ENCODE measurements at regions not wholly inside any gene's neighbourhood (a gene's known extent, or its start where the extent isn't known, plus 50 kb on each side); places are given as distances from the start of the nearest gene placed in this dataset.
"Not testable (repeated sequence)": the region's sequence is repeated elsewhere in the genome, so short reads cannot be mapped to it uniquely, and the experiment has no call there.

- Mint-ChIP-seq H3K27ac (no peak overlapping the region), H3K9me3 (ENCODE audit: low read depth) (peaks cover 4% of the 10 kb centered on the region), H3K36me3 (ENCODE audit: low read depth) (no peaks in the 10 kb centered on the region), H3K4me3 (no peak overlapping the region), H3K4me1 (no peaks in the 10 kb centered on the region), H3K27me3 (no peaks in the 10 kb centered on the region)
- CTCF ChIA-PET = no interaction called here
- POLR2A ChIA-PET = no interaction called here
- intact Hi-C loops (cut with DNase I, micrococcal nuclease) = no loop called here
- DNase-seq (no peak), ATAC-seq (no peak)
These were observed 286.9 kb upstream of the PTCHD4 start for GRCh38 chr6:48397887-48398286.

- no peaks in the 10 kb centered on the region for H3K4me1 Mint-ChIP-seq
These were observed 278.4 kb upstream of the PTCHD4 start for GRCh38 chr6:48389146-48390043.

DNA sequence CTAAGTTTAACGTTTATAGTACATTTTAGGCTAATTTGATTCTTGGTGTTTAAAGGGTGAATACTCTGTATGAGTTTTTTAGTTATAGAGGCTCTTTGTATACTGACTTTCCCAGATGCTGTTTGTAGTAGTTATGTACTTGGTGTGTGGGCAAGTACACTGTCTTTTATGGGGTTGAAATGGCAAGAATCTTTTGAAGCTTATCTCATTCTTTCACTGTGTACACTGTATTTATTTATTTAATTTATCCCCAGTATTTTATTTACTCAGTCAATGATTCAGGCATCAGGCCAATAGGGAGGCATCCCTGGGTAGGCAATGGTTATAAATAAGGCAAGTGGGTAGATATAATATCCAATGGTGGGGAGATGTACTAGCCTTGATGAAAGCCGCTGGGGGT is 277.0 kb upstream of the PTCHD4 start:
- no peak for DNase-seq
- Mint-ChIP-seq H3K4me3 (no peak overlapping the region), H3K27ac (no peak overlapping the region), H3K9me3 (ENCODE audit: low read depth) (no peaks in the 10 kb centered on the region), H3K36me3 (ENCODE audit: low read depth) (no peaks in the 10 kb centered on the region), H3K27me3 (no peaks in the 10 kb centered on the region), H3K4me1 (no peaks in the 10 kb centered on the region)
- POLR2A ChIA-PET = no interaction called here
- ATAC-seq = no peak
- intact Hi-C loops (cut with DNase I, micrococcal nuclease) = no loop called here
- CTCF ChIA-PET = no interaction called here

More at GRCh38 chr6:48389146-48390043, 278.4 kb upstream of the PTCHD4 start:
- Mint-ChIP-seq H3K27me3 (no peaks in the 10 kb centered on the region), H3K4me3 (no peak overlapping the region), H3K27ac (no peak overlapping the region), H3K36me3 (ENCODE audit: low read depth) (no peaks in the 10 kb centered on the region), H3K9me3 (ENCODE audit: low read depth) (no peaks in the 10 kb centered on the region)
- ChIA-PET POLR2A (no interaction called here), CTCF (no interaction called here)
- ATAC-seq (no peak), DNase-seq (no peak)
- intact Hi-C loops (cut with DNase I, micrococcal nuclease) = no loop called here

DNA sequence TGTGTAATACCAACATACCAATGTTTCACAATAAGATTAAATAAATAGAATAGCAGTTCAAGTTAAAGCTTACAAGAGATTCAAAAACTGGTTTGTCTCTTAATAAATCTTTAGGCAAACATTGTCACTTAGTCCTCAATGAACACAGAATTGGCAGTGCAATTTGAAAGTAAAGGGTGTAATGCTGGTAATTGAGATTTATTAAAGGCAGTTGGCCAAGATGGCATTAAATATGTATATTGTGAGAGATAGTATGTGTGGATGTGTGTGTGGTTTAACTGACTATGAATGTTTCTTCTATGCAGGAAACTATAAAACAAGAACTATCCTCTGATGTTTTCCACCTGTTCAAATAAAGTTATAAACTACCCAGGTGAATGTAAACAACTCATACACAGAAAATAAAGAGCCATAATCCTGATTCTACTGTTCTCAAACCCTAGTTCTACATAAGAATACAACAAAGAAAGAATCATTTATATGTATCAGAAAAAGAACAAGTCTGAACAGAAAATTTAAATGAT is 267.9 kb upstream of the PTCHD4 start:
- Mint-ChIP-seq H3K9me3 (ENCODE audit: low read depth) (peaks cover 4% of the 10 kb centered on the region), H3K4me1 (no peaks in the 10 kb centered on the region), H3K36me3 (ENCODE audit: low read depth) (no peaks in the 10 kb centered on the region), H3K27me3 (no peaks in the 10 kb centered on the region), H3K27ac (no peak overlapping the region), H3K4me3 (no peak overlapping the region)
- CTCF ChIA-PET = no interaction called here
- no peak for DNase-seq
- intact Hi-C loops (cut with DNase I, micrococcal nuclease) = no loop called here
- no peak for ATAC-seq
- POLR2A ChIA-PET = no interaction called here

DNA sequence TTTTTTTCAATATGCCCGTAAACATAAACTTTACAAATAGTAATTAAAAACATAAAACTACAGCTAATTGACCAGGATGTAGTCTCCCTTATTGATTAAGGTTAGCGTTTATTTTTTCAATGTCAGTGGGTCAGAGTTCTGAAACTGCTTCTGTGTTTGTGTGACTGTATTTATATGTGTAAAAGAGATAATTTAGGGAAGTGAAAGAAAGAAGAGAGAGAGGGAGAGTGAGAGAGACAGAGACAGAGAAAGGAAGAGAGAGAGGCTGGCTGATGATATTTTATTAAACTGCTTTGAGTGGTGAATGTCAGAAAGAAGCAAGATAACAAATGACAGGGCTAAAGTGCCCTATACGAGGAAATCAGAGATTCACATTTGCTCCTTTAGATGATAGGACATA is 266.1 kb upstream of the PTCHD4 start:
- H3K27ac Mint-ChIP-seq = no peak overlapping the region
- intact Hi-C loops (cut with DNase I, micrococcal nuclease) = no loop called here
- ATAC-seq (no peak), DNase-seq (no peak)
- H3K9me3 Mint-ChIP-seq (ENCODE audit: low read depth) = peaks cover 4% of the 10 kb centered on the region
- H3K4me3 Mint-ChIP-seq = no peak overlapping the region
- no peaks in the 10 kb centered on the region for H3K4me1 Mint-ChIP-seq
- ChIA-PET POLR2A (no interaction called here), CTCF (no interaction called here)
- H3K27me3 Mint-ChIP-seq = no peaks in the 10 kb centered on the region
- H3K36me3 Mint-ChIP-seq (ENCODE audit: low read depth) = no peaks in the 10 kb centered on the region

GRCh38 chr6:48371226-48371625 is 260.2 kb upstream of the PTCHD4 start:
- not testable (repeated sequence) for H3K4me3 Mint-ChIP-seq

DNA sequence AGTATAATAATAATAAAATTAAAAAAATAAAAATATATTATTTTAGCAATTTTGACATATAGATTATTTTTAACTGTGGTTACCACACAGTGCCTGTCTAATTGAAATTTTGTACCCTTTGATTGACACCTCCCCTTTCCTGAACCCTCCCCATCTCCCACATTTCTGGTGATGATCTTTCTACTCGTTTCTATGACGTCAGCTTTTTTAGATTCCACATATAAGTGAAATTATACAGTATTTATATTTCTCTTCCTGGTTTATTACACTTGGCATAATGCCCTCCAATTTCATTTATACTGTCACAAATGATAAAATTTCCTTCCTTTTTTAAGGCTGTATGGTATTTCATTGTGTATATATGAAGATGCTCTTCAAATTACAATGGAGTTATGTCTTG is 258.1 kb upstream of the PTCHD4 start:
- peaks cover 6% of the 10 kb centered on the region for H3K9me3 Mint-ChIP-seq (ENCODE audit: low read depth)
- intact Hi-C loops (cut with DNase I, micrococcal nuclease) = no loop called here
- no peaks in the 10 kb centered on the region for H3K27me3 Mint-ChIP-seq
- no peak overlapping the region for H3K4me3 Mint-ChIP-seq
- H3K4me1 Mint-ChIP-seq = no peaks in the 10 kb centered on the region
- ChIA-PET POLR2A (no interaction called here), CTCF (no interaction called here)
- no peak overlapping the region for H3K27ac Mint-ChIP-seq
- H3K36me3 Mint-ChIP-seq (ENCODE audit: low read depth) = no peaks in the 10 kb centered on the region
- DNase-seq (no peak), ATAC-seq (no peak)

More at GRCh38 chr6:48371226-48371625, 260.2 kb upstream of the PTCHD4 start:
- H3K4me1 Mint-ChIP-seq; CTCF ChIA-PET; H3K27ac Mint-ChIP-seq; ATAC-seq; intact Hi-C loops (cut with DNase I, micrococcal nuclease); DNase-seq; H3K36me3 Mint-ChIP-seq (ENCODE audit: low read depth); H3K9me3 Mint-ChIP-seq (ENCODE audit: low read depth); POLR2A ChIA-PET; H3K27me3 Mint-ChIP-seq: not testable (repeated sequence)

DNA sequence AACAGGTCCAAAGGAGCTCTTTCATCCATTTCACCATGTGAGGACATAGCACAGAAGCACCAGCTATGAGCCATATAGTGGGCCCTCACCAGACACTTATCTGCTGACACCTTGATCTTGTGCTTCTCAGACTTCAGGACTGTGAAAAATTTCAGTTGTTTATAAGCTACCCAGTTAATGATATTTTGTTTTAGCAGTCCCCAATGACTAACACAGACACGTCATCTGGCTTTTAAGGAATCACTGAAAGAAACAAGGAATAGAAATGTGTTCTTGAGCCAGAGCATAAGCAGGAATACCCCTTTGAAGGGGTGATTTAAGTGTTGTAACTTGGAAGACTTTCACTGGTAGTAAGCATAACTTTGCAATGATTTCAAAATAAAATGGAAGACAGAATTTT is 214.7 kb upstream of the PTCHD4 start:
- Mint-ChIP-seq H3K36me3 (ENCODE audit: low read depth) (no peaks in the 10 kb centered on the region), H3K27me3 (no peaks in the 10 kb centered on the region), H3K4me3 (no peak overlapping the region), H3K27ac (no peak overlapping the region), H3K4me1 (no peaks in the 10 kb centered on the region), H3K9me3 (ENCODE audit: low read depth) (peaks cover 4% of the 10 kb centered on the region)
- CTCF ChIA-PET = interaction anchor here (0.8 kb wide), 1 partner anchor 481 kb away, joined by 3 read pairs; no protein-coding TSS in a partner anchor
- ATAC-seq (no peak), DNase-seq (no peak)
- intact Hi-C loops (cut with DNase I, micrococcal nuclease) = no loop called here
- POLR2A ChIA-PET = no interaction called here

DNA sequence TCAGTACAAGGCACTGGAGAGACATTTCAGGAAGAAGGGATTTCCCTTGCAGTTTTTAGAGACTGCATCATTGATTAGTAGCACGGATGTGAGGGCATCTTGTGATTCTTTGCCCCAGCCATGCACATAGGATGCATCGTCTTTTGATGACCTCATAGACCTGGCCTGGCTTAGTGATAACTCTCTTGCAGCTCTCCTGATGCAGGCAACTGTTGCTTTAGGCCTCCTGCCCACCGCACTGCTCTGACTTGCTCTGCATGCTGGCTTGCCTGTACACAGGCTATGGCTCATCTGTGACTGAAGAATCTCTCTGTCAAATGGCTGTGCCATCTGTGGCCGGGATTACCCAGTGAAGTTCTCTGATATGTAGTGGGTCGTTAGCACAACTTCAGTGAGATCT is 207.7 kb upstream of the PTCHD4 start:
- H3K4me1 Mint-ChIP-seq = no peaks in the 10 kb centered on the region
- no peak overlapping the region for H3K4me3 Mint-ChIP-seq
- POLR2A ChIA-PET = interaction anchor here (0.5 kb wide), 1 partner anchor 20 kb away, joined by 3 read pairs; no protein-coding TSS in a partner anchor
- ATAC-seq (no peak), DNase-seq (no peak)
- H3K36me3 Mint-ChIP-seq (ENCODE audit: low read depth) = no peaks in the 10 kb centered on the region
- intact Hi-C loops (cut with DNase I, micrococcal nuclease) = no loop called here
- CTCF ChIA-PET = no interaction called here
- no peaks in the 10 kb centered on the region for H3K9me3 Mint-ChIP-seq (ENCODE audit: low read depth)
- no peaks in the 10 kb centered on the region for H3K27me3 Mint-ChIP-seq
- H3K27ac Mint-ChIP-seq = no peak overlapping the region

DNA sequence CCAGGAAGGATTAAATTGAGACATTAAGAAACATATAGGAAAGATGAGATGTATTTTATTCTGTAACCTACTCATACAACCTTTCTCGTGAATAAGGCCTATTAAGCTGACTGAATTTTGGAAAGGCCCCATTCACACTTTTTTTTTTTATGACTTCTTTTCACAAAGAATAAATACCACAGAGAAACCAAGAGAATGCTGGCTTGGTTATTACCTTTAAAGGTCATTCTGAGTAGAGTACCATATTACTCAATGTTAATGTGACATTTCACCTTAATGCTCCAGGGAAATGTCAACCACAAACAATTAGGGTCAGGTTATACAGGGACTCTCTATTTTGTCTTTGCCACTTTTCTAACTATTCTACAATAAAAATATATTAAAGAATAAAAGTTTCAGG is 204.9 kb upstream of the PTCHD4 start:
- no peaks in the 10 kb centered on the region for H3K4me1 Mint-ChIP-seq
- no peaks in the 10 kb centered on the region for H3K36me3 Mint-ChIP-seq (ENCODE audit: low read depth)
- DNase-seq (no peak), ATAC-seq (no peak)
- CTCF ChIA-PET = no interaction called here
- H3K27me3 Mint-ChIP-seq = no peaks in the 10 kb centered on the region
- H3K9me3 Mint-ChIP-seq (ENCODE audit: low read depth) = no peaks in the 10 kb centered on the region
- POLR2A ChIA-PET = no interaction called here
- no peak overlapping the region for H3K27ac Mint-ChIP-seq
- H3K4me3 Mint-ChIP-seq = no peak overlapping the region
- intact Hi-C loops (cut with DNase I, micrococcal nuclease) = no loop called here

GRCh38 chr6:48315051-48315719 is 204.2 kb upstream of the PTCHD4 start:
- no peak for ATAC-seq

GRCh38 chr6:48311301-48311700 is 200.3 kb upstream of the PTCHD4 start:
- POLR2A ChIA-PET = no interaction called here

More at GRCh38 chr6:48315051-48315719, 204.2 kb upstream of the PTCHD4 start:
- Mint-ChIP-seq H3K9me3 (ENCODE audit: low read depth) (no peaks in the 10 kb centered on the region), H3K4me1 (no peaks in the 10 kb centered on the region), H3K27ac (no peak overlapping the region), H3K27me3 (no peaks in the 10 kb centered on the region), H3K36me3 (ENCODE audit: low read depth) (no peaks in the 10 kb centered on the region), H3K4me3 (no peak overlapping the region)
- DNase-seq = no peak
- ChIA-PET POLR2A (no interaction called here), CTCF (no interaction called here)
- intact Hi-C loops (cut with DNase I, micrococcal nuclease) = no loop called here

More at GRCh38 chr6:48311301-48311700, 200.3 kb upstream of the PTCHD4 start:
- DNase-seq (no peak), ATAC-seq (no peak)
- Mint-ChIP-seq H3K36me3 (ENCODE audit: low read depth) (no peaks in the 10 kb centered on the region), H3K9me3 (ENCODE audit: low read depth) (no peaks in the 10 kb centered on the region), H3K27me3 (no peaks in the 10 kb centered on the region), H3K27ac (no peak overlapping the region), H3K4me3 (no peak overlapping the region), H3K4me1 (no peaks in the 10 kb centered on the region)
- CTCF ChIA-PET = interaction anchor here (0.5 kb wide), 1 partner anchor 51 kb away, joined by 3 read pairs; no protein-coding TSS in a partner anchor
- intact Hi-C loops (cut with DNase I, micrococcal nuclease) = no loop called here

All from activated CD4-positive, alpha-beta T cell treated with anti-CD3 and anti-CD28 coated beads for 36 hours (primary cell).